Ishikawa (cell line): ENCODE measurements at regions not wholly inside any gene's neighbourhood (a gene's known extent, or its start where the extent isn't known, plus 50 kb on each side); places are given as distances from the start of the nearest gene placed in this dataset.

Experiments
- CEBPB ChIP-seq: IDR thresholded peaks from 2 replicates; pipeline ENCODE4 v1.6.1; 2012
- CREB1 ChIP-seq: IDR thresholded peaks from 2 replicates; pipeline ENCODE4 v1.6.1; 2012; ENCODE audit warnings: low read depth
- EGR1 ChIP-seq: IDR thresholded peaks from 2 replicates; pipeline ENCODE4 v1.6.1; 2012
- EP300 ChIP-seq: IDR thresholded peaks from 2 replicates; pipeline ENCODE4 v1.6.1; 2012; ENCODE audit warnings: borderline replicate concordance
- FOXM1 ChIP-seq: IDR thresholded peaks from 2 replicates; pipeline ENCODE4 v1.6.1; 2012; ENCODE audit warnings: low read depth, borderline replicate concordance
- MAX ChIP-seq: IDR thresholded peaks from 2 replicates; pipeline ENCODE4 v1.6.1; 2012
- NFIC ChIP-seq: IDR thresholded peaks from 2 replicates; pipeline ENCODE4 v1.6.1; 2012
- RAD21 ChIP-seq: IDR thresholded peaks from 2 replicates; pipeline ENCODE4 v1.6.1; 2012; ENCODE audit warnings: low read depth
- REST ChIP-seq: IDR thresholded peaks from 2 replicates; pipeline ENCODE4 v1.6.1; 2012; ENCODE audit warnings: low read depth, mild to moderate bottlenecking
- TAF1 ChIP-seq: IDR thresholded peaks from 2 replicates; pipeline ENCODE4 v1.6.1; 2012; ENCODE audit warnings: low read depth, mild to moderate bottlenecking
- TCF12 ChIP-seq: IDR thresholded peaks from 2 replicates; pipeline ENCODE4 v1.6.1; 2012; ENCODE audit warnings: low read depth
- TEAD4 ChIP-seq: IDR thresholded peaks from 2 replicates; pipeline ENCODE4 v1.6.1; 2012
- USF1 ChIP-seq: IDR thresholded peaks from 2 replicates; pipeline ENCODE4 v1.6.1; 2012
- YY1 ChIP-seq: IDR thresholded peaks from 2 replicates; pipeline ENCODE4 v1.6.1; 2012; ENCODE audit warnings: low read depth
- ZBTB7A ChIP-seq: IDR thresholded peaks from 2 replicates; pipeline ENCODE4 v1.6.1; 2012; ENCODE audit warnings: low read depth

GRCh38 chr9:86816366-86816765 is 130.9 kb downstream of the GAS1 start:
- no peak for TF ChIP-seq CREB1
- TF ChIP-seq TAF1, result no peak
- no peak for TF ChIP-seq YY1
- TF ChIP-seq REST, result no peak
- no peak for TF ChIP-seq CEBPB
- TF ChIP-seq RAD21, result no peak
- no peak for TF ChIP-seq TCF12

- TF ChIP-seq NFIC (no peak), TAF1 (no peak), MAX (no peak), EGR1 (no peak), ZBTB7A (no peak), YY1 (no peak), FOXM1 (no peak), CEBPB (no peak), CREB1 (no peak)
These were observed 134.7 kb downstream of the GAS1 start for GRCh38 chr9:86812616-86813015.

GRCh38 chr9:86809759-86810367 is 137.4 kb downstream of the GAS1 start:
- TF ChIP-seq EGR1 (no peak), FOXM1 (no peak), CEBPB (no peak), YY1 (no peak), MAX (no peak), NFIC (no peak), TCF12 (no peak), CREB1 (no peak), EP300 (no peak), REST (no peak), USF1 (no peak), TAF1 (no peak), RAD21 (no peak), ZBTB7A (no peak), TEAD4 (no peak)

GRCh38 chr9:86809151-86809550 is 138.2 kb downstream of the GAS1 start:
- TF ChIP-seq TAF1, result no peak
- TF ChIP-seq TEAD4, result no peak
- TF ChIP-seq REST, result no peak

GRCh38 chr9:86807367-86807976 is 139.8 kb downstream of the GAS1 start:
- TF ChIP-seq EP300 (no peak), TAF1 (no peak), NFIC (no peak), RAD21 (no peak), ZBTB7A (no peak), CEBPB (no peak), TCF12 (no peak), YY1 (no peak), FOXM1 (no peak), EGR1 (no peak), TEAD4 (no peak), REST (no peak), USF1 (no peak), MAX (no peak), CREB1 (no peak)
